Femur (tissue), 1 donor: ENCODE measurements at regions not wholly inside any gene's neighbourhood (a gene's known extent, or its start where the extent isn't known, plus 50 kb on each side); places are given as distances from the start of the nearest gene placed in this dataset.

Source experiments
- DNase-seq: peaks from one replicate; pipeline ENCODE4 v3.0.0-alpha.2; 2017

- DNase-seq: no peak
Observed at GRCh38 chr9:134276453-134277245, 49.6 kb upstream of the RXRA start.
